H9 (cell line): ENCODE measurements at regions not wholly inside any gene's neighbourhood (a gene's known extent, or its start where the extent isn't known, plus 50 kb on each side); places are given as distances from the start of the nearest gene placed in this dataset.

Source experiments
- DNase-seq: peaks from one replicate; pipeline ENCODE4 v3.0.0-alpha.2; 2017
- H2AFZ ChIP-seq: one replicate; pipeline ENCODE4 v1.6.1; 2013; ENCODE audit warnings: mild to moderate bottlenecking, low read length, control low read depth, moderate library complexity
- H2AK5ac ChIP-seq: 2 replicates; pipeline ENCODE4 v1.6.1; 2013; ENCODE audit warnings: low read length, control low read depth, mixed read lengths; ENCODE audit not compliant: insufficient read length
- H2BK120ac ChIP-seq: one replicate; pipeline ENCODE4 v1.6.1; 2013; ENCODE audit warnings: low read depth, mild to moderate bottlenecking, low read length, control low read depth, inconsistent platforms; ENCODE audit not compliant: poor library complexity, severe bottlenecking
- H2BK12ac ChIP-seq: 2 replicates; pipeline ENCODE4 v1.6.1; 2013; ENCODE audit warnings: low read length, control low read depth, mixed read lengths, low read depth; ENCODE audit not compliant: insufficient read length
- H2BK15ac ChIP-seq: 2 replicates; pipeline ENCODE4 v1.6.1; 2013; ENCODE audit warnings: low read depth, low read length, control low read depth
- H2BK20ac ChIP-seq: one replicate; pipeline ENCODE4 v1.6.1; 2013; ENCODE audit warnings: low read depth, mild to moderate bottlenecking, low read length, control low read depth, inconsistent platforms; ENCODE audit not compliant: poor library complexity, severe bottlenecking
- H2BK5ac ChIP-seq: 2 replicates; pipeline ENCODE4 v1.6.1; 2013; ENCODE audit warnings: low read length, control low read depth, mixed read lengths; ENCODE audit not compliant: insufficient read length
- H3K14ac ChIP-seq: 2 replicates; pipeline ENCODE4 v1.6.1; 2013; ENCODE audit warnings: low read length, control low read depth; ENCODE audit not compliant: insufficient read depth
- H3K18ac ChIP-seq: 2 replicates; pipeline ENCODE4 v1.6.1; 2013; ENCODE audit warnings: low read depth, mild to moderate bottlenecking, mixed read lengths, low read length, control low read depth; ENCODE audit not compliant: insufficient read length
- H3K23ac ChIP-seq: 2 replicates; pipeline ENCODE4 v1.6.1; 2013; ENCODE audit warnings: low read length, control low read depth, mixed read lengths, low read depth; ENCODE audit not compliant: insufficient read length
- H3K23me2 ChIP-seq: 2 replicates; pipeline ENCODE4 v1.6.1; 2013; ENCODE audit warnings: low read depth, mild to moderate bottlenecking, mixed read lengths, low read length, control low read depth; ENCODE audit not compliant: insufficient read length, poor library complexity, severe bottlenecking
- H3K27ac ChIP-seq: 2 replicates; pipeline ENCODE4 v1.5.1; 2013; ENCODE audit warnings: low read length, control low read depth, mixed read lengths, low read depth; ENCODE audit not compliant: insufficient read length
- H3K27me3 ChIP-seq: 2 replicates; pipeline ENCODE4 v1.6.1; 2013; ENCODE audit warnings: low read length, control low read depth, inconsistent platforms; ENCODE audit not compliant: insufficient read depth
- H3K4ac ChIP-seq: 2 replicates; pipeline ENCODE4 v1.6.1; 2013; ENCODE audit warnings: low read depth, mild to moderate bottlenecking, control low read depth, inconsistent platforms, low read length, moderate library complexity
- H3K4me1 ChIP-seq: 2 replicates; pipeline ENCODE4 v1.6.1; 2013; ENCODE audit warnings: low read length, control low read depth, inconsistent platforms; ENCODE audit not compliant: insufficient read depth
- H3K4me2 ChIP-seq: 2 replicates; pipeline ENCODE4 v1.6.1; 2013; ENCODE audit warnings: low read length, control low read depth, mixed read lengths; ENCODE audit not compliant: insufficient read length, insufficient read depth
- H3K56ac ChIP-seq: 2 replicates; pipeline ENCODE4 v1.6.1; 2013; ENCODE audit warnings: low read depth, mild to moderate bottlenecking, mixed read lengths, low read length, control low read depth; ENCODE audit not compliant: insufficient read length
- H3K79me1 ChIP-seq: 2 replicates; pipeline ENCODE4 v1.6.1; 2013; ENCODE audit warnings: low read depth, mild to moderate bottlenecking, moderate library complexity, low read length, control low read depth, inconsistent platforms; ENCODE audit not compliant: insufficient read depth, poor library complexity, severe bottlenecking
- H3K79me2 ChIP-seq: 2 replicates; pipeline ENCODE4 v1.6.1; 2013; ENCODE audit warnings: low read length, control low read depth, inconsistent platforms; ENCODE audit not compliant: insufficient read depth
- H3K9ac ChIP-seq: 2 replicates; pipeline ENCODE4 v1.6.1; 2013; ENCODE audit warnings: low read length, control low read depth, mixed read lengths; ENCODE audit not compliant: insufficient read length; ENCODE audit errors: extremely low read depth
- H3K9me3 ChIP-seq: one replicate; pipeline ENCODE4 v1.6.1; 2013; ENCODE audit warnings: low read depth, low read length, inconsistent platforms; ENCODE audit not compliant: control insufficient read depth
- H3T11ph ChIP-seq: one replicate; pipeline ENCODE4 v1.6.1; 2013; ENCODE audit warnings: mild to moderate bottlenecking, low read length, control low read depth, inconsistent platforms
- H4K20me1 ChIP-seq: one replicate; pipeline ENCODE4 v1.6.1; 2013; ENCODE audit not compliant: control insufficient read depth, insufficient read length, insufficient read depth
- H4K5ac ChIP-seq: 2 replicates; pipeline ENCODE4 v1.6.1; 2013; ENCODE audit warnings: low read depth, mild to moderate bottlenecking, mixed read lengths, low read length, control low read depth; ENCODE audit not compliant: insufficient read length
- H4K8ac ChIP-seq: replicated peaks from 2 replicates; pipeline ENCODE4 v1.6.1; 2013; ENCODE audit warnings: low read length, control low read depth, mixed read lengths, low read depth; ENCODE audit not compliant: insufficient read length
- H4K91ac ChIP-seq: 2 replicates; pipeline ENCODE4 v1.6.1; 2013; ENCODE audit warnings: low read depth, mild to moderate bottlenecking, moderate library complexity, mixed read lengths, low read length, control low read depth; ENCODE audit not compliant: insufficient read length
- H3K27ac Mint-ChIP-seq, 3 experiments: 2 replicates in 2 of 3; 3 replicates in 1 of 3; pipeline ENCODE4 v1.8.0; 2020 to 2021; ENCODE audit warnings: mixed read lengths in 3 of 3, mild to moderate bottlenecking in 1 of 3, moderate library complexity in 1 of 3
- H3K27me3 Mint-ChIP-seq: 2 replicates; pipeline ENCODE4 v1.8.0; 2021; ENCODE audit warnings: low read depth, mild to moderate bottlenecking, moderate library complexity, mixed read lengths
- H3K36me3 Mint-ChIP-seq, 3 experiments: 2 replicates in 2 of 3; 3 replicates in 1 of 3; pipeline ENCODE4 v1.8.0; 2020 to 2021; ENCODE audit warnings: low read depth in 3 of 3, mixed read lengths in 3 of 3; ENCODE audit not compliant: insufficient read depth in 1 of 3
- H3K4me1 Mint-ChIP-seq, 2 experiments: 2 replicates each; pipeline ENCODE4 v1.8.0; 2020; ENCODE audit warnings: mixed read lengths in 2 of 2
- H3K4me3 Mint-ChIP-seq, 2 experiments: 2 replicates in 1 of 2; 3 replicates in 1 of 2; pipeline ENCODE4 v1.8.0; 2020 to 2021; ENCODE audit warnings: mild to moderate bottlenecking in 2 of 2, mixed read lengths in 2 of 2, moderate library complexity in 1 of 2
- H3K9me3 Mint-ChIP-seq, 2 experiments: 2 replicates in 1 of 2; 3 replicates in 1 of 2; pipeline ENCODE4 v1.8.0; 2020; ENCODE audit warnings: mild to moderate bottlenecking in 2 of 2, mixed read lengths in 2 of 2, moderate library complexity in 1 of 2
- WGBS: extraction: QIAGEN DNeasy Blood & Tissue Kit; methylation state at CpG from one replicate; pipeline ENCODE4 v1.1.7; 2013; ENCODE audit warnings: missing lambda C conversion rate, low lambda C conversion rate, mixed read lengths; ENCODE audit not compliant: insufficient read length; ENCODE audit errors: extremely low coverage; 5-methylcytosine and 5-hydroxymethylcytosine counted together
- TF ChIP-seq, protein P1 (sequence below): fragments of 200-600 bp; sonication (generic); conservative IDR thresholded peaks from 3 replicates; pipeline ENCODE4 v1.8.0; 2021; ENCODE audit warnings: antibody characterized with exemption, mild to moderate bottlenecking

DNA sequence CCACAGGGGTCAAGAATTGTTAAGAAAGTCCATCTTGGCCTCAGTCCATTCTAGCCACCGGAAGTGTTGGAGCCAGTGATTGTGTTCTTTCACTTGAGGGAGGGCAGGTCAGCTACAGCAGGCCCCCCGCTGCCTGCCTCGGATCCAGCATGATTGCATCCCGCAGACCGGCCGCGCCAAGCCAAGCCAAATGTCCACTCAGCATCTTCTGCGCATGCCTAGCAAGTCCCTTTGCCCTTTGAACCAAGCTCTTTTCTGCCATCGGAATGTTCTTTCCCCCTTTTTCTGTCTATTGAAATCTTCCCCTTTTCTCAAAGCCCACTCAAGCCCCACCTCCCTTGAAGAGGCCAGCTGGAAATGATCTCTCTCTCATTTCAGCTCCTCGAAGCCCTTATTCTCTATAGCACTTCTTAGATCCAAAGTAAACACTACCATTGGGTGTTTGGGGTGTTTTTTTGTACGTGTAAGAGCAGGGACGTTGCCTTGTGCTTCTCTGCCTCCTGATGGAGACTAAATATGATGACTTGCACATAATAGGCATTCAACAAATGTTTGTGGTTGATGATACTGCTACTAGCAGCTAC, 147.8 kb upstream of the BCOR start:
- Histone ChIP-seq H3K4me1 (peaks cover 9% of the 10 kb centered on the region), H4K20me1 (no peaks in the 10 kb centered on the region), H4K91ac (no peak overlapping the region), H3K18ac (no peak overlapping the region), H3K4ac (no peak overlapping the region), H4K5ac (no peak overlapping the region), H2BK120ac (no peak overlapping the region), H3K9me3 (no peaks in the 10 kb centered on the region), H3K9ac (no peak overlapping the region), H2BK12ac (no peak overlapping the region), H3K79me1 (no peaks in the 10 kb centered on the region), H3K27ac (no peak overlapping the region), H2BK5ac (no peak overlapping the region), H3K23me2 (no peaks in the 10 kb centered on the region), H2BK20ac (no peak overlapping the region), H3T11ph (no peak overlapping the region), H2AK5ac (no peak overlapping the region), H3K79me2 (0 out of 2 replicates have a peak, but pooled peaks cover 2% of the 10 kb centered on the region), H3K14ac (no peak overlapping the region), H4K8ac (no peak overlapping the region), H3K23ac (no peak overlapping the region), H2BK15ac (no peak overlapping the region), H2AFZ (no peak overlapping the region), H3K27me3 (no peaks in the 10 kb centered on the region), H3K56ac (no peak overlapping the region), H3K4me2 (no peak overlapping the region)
- no CpG with 5 or more reads among the region's 12 CpGs for whole genome bisulfite sequencing
- Mint-ChIP-seq H3K27me3 (peaks cover 11% of the 10 kb centered on the region), H3K4me3 (no peak overlapping the region), H3K36me3 (peaks cover 0 to 4% (median 0%) of the 10 kb centered on the region in 3 experiments; a peak in 1 of 7 replicates), H3K27ac (no peak overlapping the region), H3K9me3 (peaks cover 55 to 61% of the 10 kb centered on the region in 2 experiments), H3K4me1 (peaks cover 19 to 25% of the 10 kb centered on the region in 2 experiments)
- TF ChIP-seq, protein P1, sequence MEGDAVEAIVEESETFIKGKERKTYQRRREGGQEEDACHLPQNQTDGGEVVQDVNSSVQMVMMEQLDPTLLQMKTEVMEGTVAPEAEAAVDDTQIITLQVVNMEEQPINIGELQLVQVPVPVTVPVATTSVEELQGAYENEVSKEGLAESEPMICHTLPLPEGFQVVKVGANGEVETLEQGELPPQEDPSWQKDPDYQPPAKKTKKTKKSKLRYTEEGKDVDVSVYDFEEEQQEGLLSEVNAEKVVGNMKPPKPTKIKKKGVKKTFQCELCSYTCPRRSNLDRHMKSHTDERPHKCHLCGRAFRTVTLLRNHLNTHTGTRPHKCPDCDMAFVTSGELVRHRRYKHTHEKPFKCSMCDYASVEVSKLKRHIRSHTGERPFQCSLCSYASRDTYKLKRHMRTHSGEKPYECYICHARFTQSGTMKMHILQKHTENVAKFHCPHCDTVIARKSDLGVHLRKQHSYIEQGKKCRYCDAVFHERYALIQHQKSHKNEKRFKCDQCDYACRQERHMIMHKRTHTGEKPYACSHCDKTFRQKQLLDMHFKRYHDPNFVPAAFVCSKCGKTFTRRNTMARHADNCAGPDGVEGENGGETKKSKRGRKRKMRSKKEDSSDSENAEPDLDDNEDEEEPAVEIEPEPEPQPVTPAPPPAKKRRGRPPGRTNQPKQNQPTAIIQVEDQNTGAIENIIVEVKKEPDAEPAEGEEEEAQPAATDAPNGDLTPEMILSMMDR: no peak
- DNase-seq: no peak
